Activated CD8-positive, alpha-beta memory T cell treated with anti-CD3 and anti-CD28 coated beads, Interleukin-2, amount 50 U/mL, for 1 hour (primary cell): ENCODE measurements at regions not wholly inside any gene's neighbourhood (a gene's known extent, or its start where the extent isn't known, plus 50 kb on each side); places are given as distances from the start of the nearest gene placed in this dataset.

Experiments used
- DNase-seq: peaks from one replicate; pipeline ENCODE4 v3.0.0-alpha.2; 2020; ENCODE audit errors: extremely low read depth

- no peak for DNase-seq
These were observed 397.5 kb upstream of the CDH11 start for GRCh38 chr16:65519402-65519801.

- DNase-seq, result no peak
These were observed 393.3 kb upstream of the CDH11 start for GRCh38 chr16:65515193-65515592.

- no peak for DNase-seq
These were observed 389.0 kb upstream of the CDH11 start for GRCh38 chr16:65510850-65511249.

- DNase-seq, result no peak
These were observed 388.4 kb upstream of the CDH11 start for GRCh38 chr16:65510241-65510640.

GRCh38 chr16:65509172-65509571 is 387.3 kb upstream of the CDH11 start:
- no peak for DNase-seq

GRCh38 chr16:65500919-65501318 is 379.1 kb upstream of the CDH11 start:
- DNase-seq, result no peak

GRCh38 chr16:65500007-65500406 is 378.1 kb upstream of the CDH11 start:
- no peak for DNase-seq

GRCh38 chr16:65499566-65499965 is 377.7 kb upstream of the CDH11 start:
- DNase-seq, result no peak

- no peak for DNase-seq
These were observed 375.7 kb upstream of the CDH11 start for GRCh38 chr16:65497571-65497970.

GRCh38 chr16:65495106-65495505 is 373.2 kb upstream of the CDH11 start:
- no peak for DNase-seq

GRCh38 chr16:65494609-65495008 is 372.7 kb upstream of the CDH11 start:
- no peak for DNase-seq

- no peak for DNase-seq
These were observed 372.2 kb upstream of the CDH11 start for GRCh38 chr16:65494080-65494479.

GRCh38 chr16:65490286-65490685 is 368.4 kb upstream of the CDH11 start:
- no peak for DNase-seq

- DNase-seq, result no peak
These were observed 367.7 kb upstream of the CDH11 start for GRCh38 chr16:65489531-65490023.

- DNase-seq, result no peak
These were observed 365.4 kb upstream of the CDH11 start for GRCh38 chr16:65487231-65487630.

- DNase-seq, result no peak
These were observed 360.1 kb upstream of the CDH11 start for GRCh38 chr16:65481956-65482355.

GRCh38 chr16:65480281-65481091 is 358.6 kb upstream of the CDH11 start:
- no peak for DNase-seq

- DNase-seq, result no peak
These were observed 354.6 kb upstream of the CDH11 start for GRCh38 chr16:65476448-65476955.

- no peak for DNase-seq
These were observed 351.8 kb upstream of the CDH11 start for GRCh38 chr16:65473699-65474098.

- DNase-seq, result no peak
These were observed 347.3 kb upstream of the CDH11 start for GRCh38 chr16:65469116-65469515.

GRCh38 chr16:65468133-65468532 is 346.3 kb upstream of the CDH11 start:
- DNase-seq, result no peak

GRCh38 chr16:65463652-65464260 is 341.9 kb upstream of the CDH11 start:
- DNase-seq, result no peak

GRCh38 chr16:65457084-65457483 is 335.2 kb upstream of the CDH11 start:
- DNase-seq, result no peak
